NT2/D1 (cell line): ENCODE measurements at regions not wholly inside any gene's neighbourhood (a gene's known extent, or its start where the extent isn't known, plus 50 kb on each side); places are given as distances from the start of the nearest gene placed in this dataset.

Experiments
- YY1 ChIP-seq: IDR thresholded peaks from 2 replicates; pipeline ENCODE4 v1.6.1; 2011; ENCODE audit not compliant: insufficient read length, insufficient read depth
- ZNF274 ChIP-seq: IDR thresholded peaks from 2 replicates; pipeline ENCODE4 v1.6.1; 2011; ENCODE audit warnings: mild to moderate bottlenecking, low read depth, low read length

- TF ChIP-seq ZNF274 (no peak), YY1 (no peak)
Measured at GRCh38 chr7:8885480-8886000, 452.1 kb downstream of the NXPH1 start.
